Caco-2 (cell line): ENCODE measurements at regions not wholly inside any gene's neighbourhood (a gene's known extent, or its start where the extent isn't known, plus 50 kb on each side); places are given as distances from the start of the nearest gene placed in this dataset.

Source experiments
- BruUV-seq: library from RNA; stranded (reverse); fragments of 400-500 nt; replicated peaks from 2 replicates; lab custom pipeline; 2021; lab: Mats Ljungman, UMichigan
- CTCF ChIA-PET: fragments of 300-600 bp; sonication (Branson Sonifier 250); formaldehyde crosslinking; loops from one replicate; lab custom pipeline; 2022; ENCODE audit warnings: antibody characterized with exemption; lab: Charles Lee
- POLR2A ChIA-PET: fragments of 300-600 bp; sonication (Branson Sonifier 250); formaldehyde crosslinking; loops from one replicate; lab custom pipeline; 2022; ENCODE audit warnings: antibody characterized with exemption; lab: Charles Lee
- DNase-seq, 2 experiments: peaks; one replicate each; pipeline versions ENCODE4 v3.0.0 to v3.0.0-alpha.2; 2020 to 2022
- H3K27me3 ChIP-seq: replicated peaks from 2 replicates; pipeline ENCODE4 v1.6.0; 2011; ENCODE audit warnings: low read length; ENCODE audit not compliant: control insufficient read depth, insufficient read depth
- H3K36me3 ChIP-seq: 2 replicates; pipeline ENCODE4 v1.5.1; 2011; ENCODE audit warnings: low read length; ENCODE audit not compliant: control insufficient read depth, insufficient read depth
- H3K4me1 ChIP-seq: fragments of 250-450 bp; sonication (Bioruptor Pico); 2 replicates; pipeline ENCODE4 v1.5.1; 2020; ENCODE audit warnings: mild to moderate bottlenecking
- H3K4me3 ChIP-seq: 2 replicates; pipeline ENCODE4 v1.5.1; 2011; ENCODE audit warnings: low read depth, mild to moderate bottlenecking, control low read depth, low read length
- H3K9me3 ChIP-seq: fragments of 250-450 bp; sonication (Bioruptor Pico); 2 replicates; pipeline ENCODE4 v1.5.1; 2020; ENCODE audit warnings: mild to moderate bottlenecking, moderate library complexity
- H3K27ac Mint-ChIP-seq: one replicate; pipeline ENCODE4 v1.8.0; 2022; ENCODE audit warnings: mixed read lengths; ENCODE audit not compliant: unreplicated experiment
- H3K27me3 Mint-ChIP-seq: one replicate; pipeline ENCODE4 v1.8.0; 2022; ENCODE audit warnings: mixed read lengths; ENCODE audit not compliant: insufficient read depth, unreplicated experiment
- H3K36me3 Mint-ChIP-seq: one replicate; pipeline ENCODE4 v1.8.0; 2022; ENCODE audit warnings: mild to moderate bottlenecking, mixed read lengths; ENCODE audit not compliant: insufficient read depth, unreplicated experiment
- H3K4me1 Mint-ChIP-seq: one replicate; pipeline ENCODE4 v1.8.0; 2022; ENCODE audit warnings: low read depth, mixed read lengths; ENCODE audit not compliant: unreplicated experiment
- H3K4me3 Mint-ChIP-seq: one replicate; pipeline ENCODE4 v1.8.0; 2022; ENCODE audit warnings: mild to moderate bottlenecking, moderate library complexity, mixed read lengths; ENCODE audit not compliant: unreplicated experiment
- H3K9me3 Mint-ChIP-seq: one replicate; pipeline ENCODE4 v1.8.0; 2022; ENCODE audit warnings: mixed read lengths; ENCODE audit not compliant: unreplicated experiment
- intact Hi-C: fragments of 100-400 bp; cut with micrococcal nuclease; formaldehyde crosslinking; loops from one replicate; pipeline ENCODE4 v1.10.0; 2022; ENCODE audit not compliant: unreplicated experiment
- TF ChIP-seq, protein P1 (sequence below), 2 experiments: fragments of 200-600 bp in 1 of 2; IDR thresholded peaks; 1 replicate in 1 of 2; 2 replicates in 1 of 2; pipeline versions ENCODE4 v1.5.1 to v1.8.0; 2011 to 2022; ENCODE audit warnings: antibody characterized with exemption in 1 of 2, control low read depth in 1 of 2, inconsistent platforms in 1 of 2, low read depth in 1 of 2, low read length in 1 of 2, mild to moderate bottlenecking in 1 of 2, moderate library complexity in 1 of 2; ENCODE audit not compliant: insufficient read depth in 1 of 2, severe bottlenecking in 1 of 2, unreplicated experiment in 1 of 2

DNA sequence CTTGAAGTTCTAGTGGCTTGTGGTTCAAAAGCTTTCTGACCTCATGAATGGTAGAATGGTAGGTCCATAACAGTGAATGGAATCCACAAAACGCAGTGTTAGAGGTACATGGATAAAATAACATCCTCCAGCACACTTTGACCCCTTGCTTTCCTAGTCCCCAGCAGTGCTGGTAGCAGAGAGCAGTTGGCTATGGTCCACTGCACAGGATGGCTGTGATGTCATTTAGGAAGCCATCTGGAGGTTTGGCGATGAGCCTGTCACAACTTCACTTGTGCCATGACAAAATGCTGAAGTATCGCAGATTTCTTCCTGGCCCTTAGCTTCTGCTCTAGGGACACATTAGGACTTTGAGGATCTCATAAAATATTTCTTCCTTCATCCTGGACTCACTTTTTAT, 300.0 kb upstream of the FZD8 start:
- Histone ChIP-seq H3K9me3 (no peaks in the 10 kb centered on the region), H3K4me3 (no peak overlapping the region), H3K27me3 (no peaks in the 10 kb centered on the region), H3K36me3 (no peaks in the 10 kb centered on the region), H3K4me1 (no peaks in the 10 kb centered on the region)
- Mint-ChIP-seq H3K27ac (no peak overlapping the region), H3K9me3 (peaks cover 1% of the 10 kb centered on the region), H3K36me3 (no peaks in the 10 kb centered on the region), H3K27me3 (peaks cover 29% of the 10 kb centered on the region), H3K4me3 (no peak overlapping the region), H3K4me1 (no peaks in the 10 kb centered on the region)
- no peak for DNase-seq
- no TSS peak for BruUV-seq
- ChIA-PET POLR2A (no interaction called here), CTCF (no interaction called here)
- intact Hi-C loops = no loop called here
- TF ChIP-seq, protein P1, sequence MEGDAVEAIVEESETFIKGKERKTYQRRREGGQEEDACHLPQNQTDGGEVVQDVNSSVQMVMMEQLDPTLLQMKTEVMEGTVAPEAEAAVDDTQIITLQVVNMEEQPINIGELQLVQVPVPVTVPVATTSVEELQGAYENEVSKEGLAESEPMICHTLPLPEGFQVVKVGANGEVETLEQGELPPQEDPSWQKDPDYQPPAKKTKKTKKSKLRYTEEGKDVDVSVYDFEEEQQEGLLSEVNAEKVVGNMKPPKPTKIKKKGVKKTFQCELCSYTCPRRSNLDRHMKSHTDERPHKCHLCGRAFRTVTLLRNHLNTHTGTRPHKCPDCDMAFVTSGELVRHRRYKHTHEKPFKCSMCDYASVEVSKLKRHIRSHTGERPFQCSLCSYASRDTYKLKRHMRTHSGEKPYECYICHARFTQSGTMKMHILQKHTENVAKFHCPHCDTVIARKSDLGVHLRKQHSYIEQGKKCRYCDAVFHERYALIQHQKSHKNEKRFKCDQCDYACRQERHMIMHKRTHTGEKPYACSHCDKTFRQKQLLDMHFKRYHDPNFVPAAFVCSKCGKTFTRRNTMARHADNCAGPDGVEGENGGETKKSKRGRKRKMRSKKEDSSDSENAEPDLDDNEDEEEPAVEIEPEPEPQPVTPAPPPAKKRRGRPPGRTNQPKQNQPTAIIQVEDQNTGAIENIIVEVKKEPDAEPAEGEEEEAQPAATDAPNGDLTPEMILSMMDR (IDR thresholded peaks at IDR 0.05; ENCODE audit: insufficient read depth in 1 of 2, low read depth in 1 of 2, low read length in 1 of 2, severe bottlenecking in 1 of 2, unreplicated experiment in 1 of 2) = no peak

DNA sequence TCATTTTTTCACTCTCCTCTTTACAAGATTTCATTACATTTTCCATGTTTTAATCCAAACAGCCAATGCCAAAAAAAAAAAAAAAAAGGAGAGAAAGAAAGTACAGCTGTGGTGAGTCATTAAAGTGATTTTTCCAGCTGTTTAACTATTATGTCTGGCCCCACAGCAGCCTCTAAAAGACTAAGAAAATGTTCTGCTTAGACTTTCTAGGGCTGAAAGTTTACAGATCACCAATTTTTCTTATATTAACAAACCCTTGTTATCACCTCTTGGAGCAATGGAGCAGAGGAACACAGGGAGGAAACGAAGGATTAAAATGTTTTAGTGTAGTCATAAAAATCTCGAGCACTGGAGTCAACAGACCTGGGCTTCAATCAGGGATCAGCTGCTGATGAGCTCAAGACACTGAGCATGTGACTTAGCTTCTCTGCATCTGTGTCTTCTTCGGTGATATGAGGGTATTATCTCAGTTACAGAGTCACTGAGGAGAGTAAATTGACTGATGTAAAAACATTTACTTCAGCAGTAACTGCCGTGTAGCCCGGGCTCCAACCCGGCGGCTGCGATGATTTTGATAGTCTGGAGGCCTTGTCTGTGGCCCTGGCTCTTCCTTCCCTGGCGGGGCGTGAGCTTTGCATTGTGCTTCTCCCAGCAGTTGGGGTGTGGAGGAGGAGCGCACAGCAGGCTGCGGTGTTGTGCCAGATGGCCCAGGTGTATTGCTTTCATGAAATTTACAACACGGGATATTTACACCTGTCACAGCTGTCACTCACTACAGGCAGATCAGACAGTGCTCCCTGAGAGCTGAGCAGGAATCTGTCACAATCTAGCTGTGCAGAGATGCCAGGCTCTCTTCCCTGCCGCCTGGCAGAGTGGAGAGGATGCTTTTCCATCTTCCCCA, 298.3 kb upstream of the FZD8 start:
- TF ChIP-seq, protein P1 (IDR thresholded peaks at IDR 0.05; ENCODE audit: insufficient read depth in 1 of 2, low read depth in 1 of 2, low read length in 1 of 2, severe bottlenecking in 1 of 2, unreplicated experiment in 1 of 2) = no peak
- CTCF ChIA-PET = no interaction called here
- peaks cover 31% of the 10 kb centered on the region for H3K27me3 Mint-ChIP-seq

DNA sequence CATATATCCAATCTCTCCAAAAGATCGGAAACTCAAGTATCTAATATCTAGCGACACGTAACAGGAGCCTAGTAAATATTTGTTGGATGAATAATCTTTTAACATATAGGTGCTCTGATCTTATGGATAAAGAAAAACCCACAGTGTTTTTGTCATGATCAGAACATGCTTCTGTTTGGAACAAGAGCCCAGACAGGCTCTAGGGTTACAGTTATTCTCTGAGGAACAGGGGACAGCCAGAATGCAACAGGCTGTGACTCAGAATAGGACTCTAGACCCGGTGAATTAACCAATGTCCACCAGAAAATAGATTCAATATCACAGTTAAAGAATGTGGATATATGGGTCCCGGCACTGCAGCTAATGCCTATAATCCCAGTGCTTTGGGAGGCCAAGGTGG, 296.1 kb upstream of the FZD8 start:
- TF ChIP-seq, protein P1 (IDR thresholded peaks at IDR 0.05; ENCODE audit: insufficient read depth in 1 of 2, low read depth in 1 of 2, low read length in 1 of 2, severe bottlenecking in 1 of 2, unreplicated experiment in 1 of 2) = no peak
- Histone ChIP-seq H3K9me3 (no peaks in the 10 kb centered on the region), H3K4me3 (no peak overlapping the region), H3K4me1 (peaks cover 12% of the 10 kb centered on the region), H3K27me3 (no peaks in the 10 kb centered on the region), H3K36me3 (no peaks in the 10 kb centered on the region)
- CTCF ChIA-PET = no interaction called here
- DNase-seq = no peak
- Mint-ChIP-seq H3K9me3 (peaks cover 18% of the 10 kb centered on the region), H3K27ac (no peak overlapping the region), H3K27me3 (peaks cover 25% of the 10 kb centered on the region), H3K4me3 (no peak overlapping the region), H3K36me3 (no peaks in the 10 kb centered on the region), H3K4me1 (peaks cover 13% of the 10 kb centered on the region)
- BruUV-seq = no TSS peak
- intact Hi-C loops = no loop called here
- POLR2A ChIA-PET = no interaction called here

More for the DNA sequence above, 298.3 kb upstream of the FZD8 start:
- Mint-ChIP-seq H3K9me3 (peaks cover 18% of the 10 kb centered on the region), H3K4me1 (no peaks in the 10 kb centered on the region), H3K4me3 (no peak overlapping the region), H3K27ac (no peak overlapping the region), H3K36me3 (no peaks in the 10 kb centered on the region)
- Histone ChIP-seq H3K4me3 (no peak overlapping the region), H3K9me3 (no peaks in the 10 kb centered on the region), H3K4me1 (no peaks in the 10 kb centered on the region), H3K36me3 (no peaks in the 10 kb centered on the region), H3K27me3 (no peaks in the 10 kb centered on the region)
- BruUV-seq = no TSS peak
- no peak for DNase-seq
- intact Hi-C loops = no loop called here
- POLR2A ChIA-PET = no interaction called here
